ENCODE measurements at regions not wholly inside any gene's neighbourhood (a gene's known extent, or its start where the extent isn't known, plus 50 kb on each side); places are given as distances from the start of the nearest gene placed in this dataset.

DNA sequence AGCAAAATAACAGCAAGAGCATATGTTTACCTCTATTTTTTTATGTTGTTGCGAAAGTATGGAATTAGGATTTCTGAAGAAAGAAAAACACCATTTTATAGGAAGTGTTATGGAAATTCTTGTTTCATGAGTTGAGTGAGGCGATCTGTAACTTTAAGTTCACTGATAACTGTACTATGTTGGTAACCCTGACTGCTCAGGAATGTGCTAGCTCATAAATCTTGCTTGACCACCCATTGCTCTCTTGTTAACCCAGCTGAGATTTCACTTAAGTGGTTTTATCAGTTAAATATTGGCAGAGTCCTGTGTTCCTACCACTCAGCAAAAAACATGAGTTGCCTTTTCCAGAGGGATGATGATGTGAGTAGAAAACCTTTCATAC is 91.1 kb upstream of the STARD4 start:
- H3K27ac ChIP-seq = no peak overlapping the region
- TF ChIP-seq, protein P1, sequence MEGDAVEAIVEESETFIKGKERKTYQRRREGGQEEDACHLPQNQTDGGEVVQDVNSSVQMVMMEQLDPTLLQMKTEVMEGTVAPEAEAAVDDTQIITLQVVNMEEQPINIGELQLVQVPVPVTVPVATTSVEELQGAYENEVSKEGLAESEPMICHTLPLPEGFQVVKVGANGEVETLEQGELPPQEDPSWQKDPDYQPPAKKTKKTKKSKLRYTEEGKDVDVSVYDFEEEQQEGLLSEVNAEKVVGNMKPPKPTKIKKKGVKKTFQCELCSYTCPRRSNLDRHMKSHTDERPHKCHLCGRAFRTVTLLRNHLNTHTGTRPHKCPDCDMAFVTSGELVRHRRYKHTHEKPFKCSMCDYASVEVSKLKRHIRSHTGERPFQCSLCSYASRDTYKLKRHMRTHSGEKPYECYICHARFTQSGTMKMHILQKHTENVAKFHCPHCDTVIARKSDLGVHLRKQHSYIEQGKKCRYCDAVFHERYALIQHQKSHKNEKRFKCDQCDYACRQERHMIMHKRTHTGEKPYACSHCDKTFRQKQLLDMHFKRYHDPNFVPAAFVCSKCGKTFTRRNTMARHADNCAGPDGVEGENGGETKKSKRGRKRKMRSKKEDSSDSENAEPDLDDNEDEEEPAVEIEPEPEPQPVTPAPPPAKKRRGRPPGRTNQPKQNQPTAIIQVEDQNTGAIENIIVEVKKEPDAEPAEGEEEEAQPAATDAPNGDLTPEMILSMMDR (IDR thresholded peaks at IDR 0.05; ENCODE audit: low read depth, low read length) = no peak
- H3K9me3 ChIP-seq (ENCODE audit: severe bottlenecking) = no peaks in the 10 kb centered on the region
- no peaks in the 10 kb centered on the region for H3K27me3 ChIP-seq (ENCODE audit: insufficient read depth, low read depth, severe bottlenecking)
- H3K36me3 ChIP-seq = no peaks in the 10 kb centered on the region
- no peak overlapping the region for H3K4me3 ChIP-seq (ENCODE audit: low read depth, low read length)
- DNase-seq = no peak

DNA sequence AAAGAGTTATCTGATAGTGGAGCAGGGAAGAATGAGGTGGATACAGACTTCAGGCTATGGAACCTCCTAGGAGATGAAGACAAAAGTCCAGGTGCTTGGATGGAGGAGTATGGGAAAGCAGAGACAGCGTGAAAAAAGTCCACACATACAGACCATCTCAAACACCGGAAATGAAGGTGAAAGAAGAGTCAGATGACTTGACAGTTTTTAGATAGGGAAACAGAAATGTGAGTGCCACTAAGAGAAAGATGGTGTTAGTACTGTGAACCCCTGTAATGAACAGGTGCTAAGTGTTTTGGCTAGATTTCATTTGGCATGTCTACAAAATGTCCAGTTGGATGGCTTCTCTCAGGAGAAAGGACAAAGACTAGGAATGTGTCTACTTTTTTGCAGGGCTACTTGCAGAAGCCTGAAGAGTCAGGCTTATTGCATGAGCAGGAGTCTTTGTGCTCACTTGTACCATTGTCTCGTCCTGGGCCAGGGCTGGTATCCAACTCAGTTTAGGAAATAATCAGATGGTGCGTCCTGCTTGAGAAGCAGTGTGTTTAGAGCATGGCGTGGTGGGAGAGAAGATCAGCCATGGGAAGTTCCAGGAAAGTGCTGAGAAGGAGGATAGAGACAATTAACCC is 90.6 kb upstream of the STARD4 start:
- H3K36me3 ChIP-seq = no peaks in the 10 kb centered on the region
- H3K27ac ChIP-seq = no peak overlapping the region

DNA sequence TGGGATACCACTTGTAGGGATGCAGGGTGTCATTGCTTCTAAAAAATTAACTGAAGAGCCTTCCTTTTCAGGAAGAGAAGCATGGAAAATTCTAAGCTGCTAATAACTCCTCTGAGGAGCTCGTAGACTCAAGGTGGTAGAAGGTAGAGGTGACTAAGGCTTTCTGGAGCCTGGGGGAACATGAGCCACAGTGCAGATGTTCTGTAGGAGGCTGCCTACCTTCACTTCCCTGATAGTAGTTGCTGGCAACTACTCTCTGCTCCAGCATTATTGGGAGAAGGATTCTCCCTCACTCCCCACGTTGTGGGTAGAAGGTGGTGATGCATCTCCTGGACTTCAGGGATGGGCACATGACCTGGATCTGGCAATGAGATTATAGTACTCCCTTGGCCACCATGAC is 86.7 kb upstream of the STARD4 start:
- H3K27ac ChIP-seq = no peak overlapping the region
- TF ChIP-seq, protein P1 (IDR thresholded peaks at IDR 0.05; ENCODE audit: low read depth, low read length) = no peak
- H3K36me3 ChIP-seq = no peaks in the 10 kb centered on the region
- H3K9me3 ChIP-seq (ENCODE audit: severe bottlenecking) = no peaks in the 10 kb centered on the region
- no peak for DNase-seq
- H3K4me3 ChIP-seq (ENCODE audit: low read depth, low read length) = no peak overlapping the region
- no peaks in the 10 kb centered on the region for H3K27me3 ChIP-seq (ENCODE audit: insufficient read depth, low read depth, severe bottlenecking)

More for the DNA sequence above, 90.6 kb upstream of the STARD4 start:
- H3K27me3 ChIP-seq (ENCODE audit: insufficient read depth, low read depth, severe bottlenecking) = no peaks in the 10 kb centered on the region
- TF ChIP-seq, protein P1 (IDR thresholded peaks at IDR 0.05; ENCODE audit: low read depth, low read length) = no peak
- H3K9me3 ChIP-seq (ENCODE audit: severe bottlenecking) = no peaks in the 10 kb centered on the region
- DNase-seq = no peak
- no peak overlapping the region for H3K4me3 ChIP-seq (ENCODE audit: low read depth, low read length)

DNA sequence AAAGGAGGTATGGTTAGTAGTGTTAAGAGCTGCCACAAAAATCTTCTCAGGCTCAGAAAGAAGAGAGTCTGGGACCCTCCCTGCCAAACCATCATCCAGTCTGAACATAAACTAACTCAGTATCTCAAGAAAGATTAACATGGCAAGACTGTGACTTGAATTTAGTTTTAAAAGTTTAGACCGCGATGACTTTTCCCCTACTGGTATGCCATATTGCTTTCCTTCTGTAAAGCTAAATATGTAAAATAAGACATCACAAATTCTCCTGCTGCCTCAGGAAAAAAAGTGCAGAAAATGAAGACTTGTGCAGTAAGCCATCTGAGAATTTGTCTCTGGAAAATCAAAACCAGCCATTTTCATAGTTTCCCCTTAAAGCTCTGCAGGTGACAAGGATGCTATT is 85.2 kb upstream of the STARD4 start:
- DNase-seq = no peak
- TF ChIP-seq, protein P1 (IDR thresholded peaks at IDR 0.05; ENCODE audit: low read depth, low read length) = no peak
- Histone ChIP-seq H3K9me3 (ENCODE audit: severe bottlenecking) (no peaks in the 10 kb centered on the region), H3K36me3 (no peaks in the 10 kb centered on the region), H3K27ac (no peak overlapping the region), H3K4me3 (ENCODE audit: low read depth, low read length) (no peak overlapping the region), H3K27me3 (ENCODE audit: insufficient read depth, low read depth, severe bottlenecking) (no peaks in the 10 kb centered on the region)

DNA sequence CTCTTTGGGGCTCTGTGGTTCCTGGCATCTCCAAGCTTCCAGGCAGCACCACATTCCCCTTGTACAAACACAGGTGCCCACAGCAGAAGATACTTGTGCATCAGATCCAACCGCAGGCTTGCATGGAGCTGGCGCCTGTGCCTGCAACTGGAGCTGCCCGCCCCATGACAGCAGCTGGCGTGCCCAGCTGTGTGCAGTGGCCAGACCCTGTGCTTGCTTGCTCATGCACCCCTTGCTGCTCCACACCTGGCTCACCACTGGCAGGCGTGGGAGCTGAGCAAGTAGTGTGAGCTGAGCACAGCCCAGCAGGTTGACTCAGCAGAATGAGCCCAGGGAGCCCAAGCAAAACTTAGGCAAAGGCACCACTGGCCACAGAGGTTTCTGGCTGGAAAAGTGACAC is 84.4 kb upstream of the STARD4 start:
- no peaks in the 10 kb centered on the region for H3K27me3 ChIP-seq (ENCODE audit: insufficient read depth, low read depth, severe bottlenecking)
- H3K27ac ChIP-seq = no peak overlapping the region
- no peaks in the 10 kb centered on the region for H3K36me3 ChIP-seq
- TF ChIP-seq, protein P1 (IDR thresholded peaks at IDR 0.05; ENCODE audit: low read depth, low read length) = no peak
- H3K4me3 ChIP-seq (ENCODE audit: low read depth, low read length) = no peak overlapping the region
- no peaks in the 10 kb centered on the region for H3K9me3 ChIP-seq (ENCODE audit: severe bottlenecking)
- DNase-seq = no peak

DNA sequence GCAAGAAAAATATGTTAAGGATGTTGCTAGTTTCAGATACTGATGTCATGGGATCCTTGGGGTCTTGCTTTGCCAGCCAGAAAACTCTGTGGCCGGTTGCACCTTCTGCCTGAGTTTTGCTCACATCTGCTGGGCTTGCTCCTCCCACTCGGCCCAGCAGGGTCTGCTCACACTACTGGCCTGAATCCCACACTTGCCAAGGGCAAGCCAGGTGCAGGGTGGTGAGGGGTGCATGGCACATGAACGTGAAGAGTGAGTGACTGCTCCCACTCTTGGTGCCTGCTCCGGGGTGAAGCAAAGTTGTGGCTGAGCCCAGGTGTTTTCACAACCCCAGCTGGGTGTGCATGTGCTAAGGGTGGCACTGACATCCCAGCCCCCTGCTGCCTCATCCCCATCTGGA is 83.1 kb upstream of the STARD4 start:
- TF ChIP-seq, protein P1 (IDR thresholded peaks at IDR 0.05; ENCODE audit: low read depth, low read length) = no peak
- no peak for DNase-seq
- no peaks in the 10 kb centered on the region for H3K9me3 ChIP-seq (ENCODE audit: severe bottlenecking)

More for the DNA sequence above, 83.1 kb upstream of the STARD4 start:
- Histone ChIP-seq H3K4me3 (ENCODE audit: low read depth, low read length) (no peak overlapping the region), H3K36me3 (no peaks in the 10 kb centered on the region), H3K27ac (no peak overlapping the region), H3K27me3 (ENCODE audit: insufficient read depth, low read depth, severe bottlenecking) (no peaks in the 10 kb centered on the region)
